Mucosa of rectum (tissue), 2 donors: ENCODE measurements at regions not wholly inside any gene's neighbourhood (a gene's known extent, or its start where the extent isn't known, plus 50 kb on each side); places are given as distances from the start of the nearest gene placed in this dataset.

Source experiments
- H3K27ac ChIP-seq, 2 donors: one replicate each; pipeline ENCODE4 v1.7.0; 2013; ENCODE audit warnings: inconsistent platforms in 2 of 2, low read depth in 2 of 2, low read length in 2 of 2
- H3K27me3 ChIP-seq, 2 donors: one replicate each; pipeline ENCODE4 v1.7.0; 2013; ENCODE audit warnings: low read length in 2 of 2; ENCODE audit not compliant: control insufficient read depth in 2 of 2, insufficient read depth in 2 of 2
- H3K36me3 ChIP-seq, 2 donors: one replicate each; pipeline ENCODE4 v1.7.0; 2013; ENCODE audit warnings: low read length in 2 of 2; ENCODE audit not compliant: control insufficient read depth in 2 of 2, insufficient read depth in 2 of 2
- H3K4me1 ChIP-seq, 2 donors: one replicate each; pipeline ENCODE4 v1.7.0; 2013; ENCODE audit warnings: low read length in 2 of 2, mild to moderate bottlenecking in 1 of 2; ENCODE audit not compliant: control insufficient read depth in 2 of 2, insufficient read depth in 2 of 2
- H3K4me3 ChIP-seq, 2 donors: one replicate each; pipeline ENCODE4 v1.7.0; 2013; ENCODE audit warnings: low read length in 2 of 2
- H3K9ac ChIP-seq, 2 donors: one replicate each; pipeline ENCODE4 v1.7.0; 2013; ENCODE audit warnings: low read length in 2 of 2, low read depth in 1 of 2, mild to moderate bottlenecking in 1 of 2
- H3K9me3 ChIP-seq, 2 donors: one replicate each; pipeline ENCODE4 v1.7.0; 2013; ENCODE audit warnings: low read length in 2 of 2; ENCODE audit not compliant: control insufficient read depth in 2 of 2
- donor health status: healthy.
- donor health status: Normal muscosa, but diverticular disease.

GRCh38 chr5:118556792-118557191, 431.6 kb downstream of the DTWD2 start:
- no peak overlapping the region for H3K27ac ChIP-seq
- no peaks in the 10 kb centered on the region for H3K4me1 ChIP-seq
- no peak overlapping the region for H3K9ac ChIP-seq
- H3K4me3 ChIP-seq, result no peak overlapping the region
- no peaks in the 10 kb centered on the region for H3K36me3 ChIP-seq
- H3K9me3 ChIP-seq, result no peaks in the 10 kb centered on the region
- H3K27me3 ChIP-seq, result no peaks in the 10 kb centered on the region

- H3K36me3 ChIP-seq, result no peaks in the 10 kb centered on the region
- no peaks in the 10 kb centered on the region for H3K9me3 ChIP-seq
- H3K9ac ChIP-seq, result no peak overlapping the region
- H3K27ac ChIP-seq, result no peak overlapping the region
- no peak overlapping the region for H3K4me3 ChIP-seq
- no peaks in the 10 kb centered on the region for H3K27me3 ChIP-seq
- H3K4me1 ChIP-seq, result no peaks in the 10 kb centered on the region
Observed at GRCh38 chr5:118555727-118556126, 432.6 kb downstream of the DTWD2 start.

GRCh38 chr5:118554981-118555380, 433.4 kb downstream of the DTWD2 start:
- no peak overlapping the region for H3K4me3 ChIP-seq
- H3K36me3 ChIP-seq, result no peaks in the 10 kb centered on the region
- H3K9ac ChIP-seq, result no peak overlapping the region
- H3K27me3 ChIP-seq, result no peaks in the 10 kb centered on the region
- H3K27ac ChIP-seq, result no peak overlapping the region
- no peaks in the 10 kb centered on the region for H3K4me1 ChIP-seq
- H3K9me3 ChIP-seq, result no peaks in the 10 kb centered on the region

- no peak overlapping the region for H3K27ac ChIP-seq
- H3K9me3 ChIP-seq, result no peaks in the 10 kb centered on the region
- H3K36me3 ChIP-seq, result no peaks in the 10 kb centered on the region
- no peak overlapping the region for H3K4me3 ChIP-seq
- no peaks in the 10 kb centered on the region for H3K27me3 ChIP-seq
- no peak overlapping the region for H3K9ac ChIP-seq
- no peaks in the 10 kb centered on the region for H3K4me1 ChIP-seq
Observed at GRCh38 chr5:118554241-118554640, 434.1 kb downstream of the DTWD2 start.

- Histone ChIP-seq H3K36me3 (no peaks in the 10 kb centered on the region), H3K9me3 (no peaks in the 10 kb centered on the region), H3K27ac (no peak overlapping the region), H3K27me3 (no peaks in the 10 kb centered on the region), H3K4me3 (no peak overlapping the region), H3K9ac (no peak overlapping the region), H3K4me1 (no peaks in the 10 kb centered on the region)
Observed at GRCh38 chr5:118553662-118554061, 434.7 kb downstream of the DTWD2 start.

GRCh38 chr5:118552731-118553360, 435.5 kb downstream of the DTWD2 start:
- no peak overlapping the region for H3K4me3 ChIP-seq
- no peaks in the 10 kb centered on the region for H3K27me3 ChIP-seq
- H3K9ac ChIP-seq, result no peak overlapping the region
- no peak overlapping the region for H3K27ac ChIP-seq
- H3K36me3 ChIP-seq, result no peaks in the 10 kb centered on the region
- H3K4me1 ChIP-seq, result no peaks in the 10 kb centered on the region
- H3K9me3 ChIP-seq, result no peaks in the 10 kb centered on the region

GRCh38 chr5:118552146-118552545, 436.2 kb downstream of the DTWD2 start:
- H3K9ac ChIP-seq, result no peak overlapping the region
- H3K9me3 ChIP-seq, result no peaks in the 10 kb centered on the region
- no peak overlapping the region for H3K4me3 ChIP-seq
- no peaks in the 10 kb centered on the region for H3K36me3 ChIP-seq
- no peaks in the 10 kb centered on the region for H3K27me3 ChIP-seq
- H3K4me1 ChIP-seq, result no peaks in the 10 kb centered on the region
- no peak overlapping the region for H3K27ac ChIP-seq

- H3K9ac ChIP-seq, result no peak overlapping the region
- no peaks in the 10 kb centered on the region for H3K9me3 ChIP-seq
- H3K36me3 ChIP-seq, result no peaks in the 10 kb centered on the region
- H3K27ac ChIP-seq, result no peak overlapping the region
- no peaks in the 10 kb centered on the region for H3K27me3 ChIP-seq
- no peak overlapping the region for H3K4me3 ChIP-seq
- H3K4me1 ChIP-seq, result no peaks in the 10 kb centered on the region
Observed at GRCh38 chr5:118551716-118552115, 436.6 kb downstream of the DTWD2 start.

- Histone ChIP-seq H3K27me3 (no peaks in the 10 kb centered on the region), H3K36me3 (no peaks in the 10 kb centered on the region), H3K4me3 (no peak overlapping the region), H3K9me3 (no peaks in the 10 kb centered on the region), H3K4me1 (no peaks in the 10 kb centered on the region), H3K27ac (no peak overlapping the region), H3K9ac (no peak overlapping the region)
Observed at GRCh38 chr5:118551031-118551430, 437.3 kb downstream of the DTWD2 start.

GRCh38 chr5:118548761-118549720, 439.3 kb downstream of the DTWD2 start:
- Histone ChIP-seq H3K27ac (no peak overlapping the region), H3K36me3 (no peaks in the 10 kb centered on the region), H3K9ac (no peak overlapping the region), H3K4me1 (no peaks in the 10 kb centered on the region), H3K4me3 (no peak overlapping the region), H3K27me3 (no peaks in the 10 kb centered on the region), H3K9me3 (no peaks in the 10 kb centered on the region)
